ENCODE measurements at regions not wholly inside any gene's neighbourhood (a gene's known extent, or its start where the extent isn't known, plus 50 kb on each side); places are given as distances from the start of the nearest gene placed in this dataset.

DNA sequence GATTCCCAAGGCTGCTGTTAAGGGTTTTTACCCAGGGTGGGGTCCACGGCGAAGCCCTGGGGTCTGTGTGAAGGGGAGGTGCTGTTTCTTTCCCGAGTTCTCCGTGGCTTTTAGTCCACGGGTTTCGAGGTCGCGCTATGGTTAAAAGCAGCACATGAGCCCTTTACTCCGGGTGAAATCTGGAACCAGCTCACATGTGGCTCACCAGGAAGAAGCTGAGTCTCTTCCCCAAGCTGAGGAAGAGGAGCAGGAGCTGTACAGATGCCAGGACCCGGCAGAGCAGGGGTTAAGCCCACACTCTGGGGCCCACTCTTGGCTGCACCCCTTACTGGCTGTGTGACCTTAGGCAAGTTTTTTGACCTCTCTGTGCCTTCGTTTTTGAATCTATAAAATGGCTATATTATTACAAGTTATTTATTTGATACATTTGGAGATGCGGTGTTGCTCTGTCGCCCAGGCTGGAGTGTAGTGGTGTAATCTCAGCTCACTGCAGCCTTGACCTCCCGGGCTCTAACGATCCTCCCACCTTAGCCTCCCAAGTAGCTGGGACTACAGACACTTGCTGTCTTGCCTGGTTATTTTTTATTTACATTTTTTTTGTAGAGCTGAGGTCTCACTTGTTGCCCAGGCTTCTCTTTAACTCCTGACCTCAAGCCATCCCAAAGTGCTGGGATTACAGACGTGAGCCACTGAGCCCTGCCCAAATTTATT is 266.3 kb downstream of the AACS start:
- Histone ChIP-seq H3K4me1 (ENCODE audit: control insufficient read depth, insufficient read depth, low read length) (no peaks in the 10 kb centered on the region), H3K4me2 (ENCODE audit: control insufficient read depth, insufficient read depth) (no peak overlapping the region; the same call in 1 of the 2 replicates), H3K27me3 (replicated peaks in 1 of 2; ENCODE audit: control insufficient read depth in 2 of 2, insufficient read depth in 2 of 2, low read length in 1 of 2) (no peaks in the 10 kb centered on the region; a peak in 2 of 4 replicates), H3K9me3 (replicated peaks; ENCODE audit: control insufficient read depth, insufficient read depth, low read length) (no peaks in the 10 kb centered on the region), H3K79me2 (ENCODE audit: control insufficient read depth, insufficient read depth, low read length) (no peaks in the 10 kb centered on the region), H3K4me3 (no peak overlapping the region), H2AFZ (ENCODE audit: control insufficient read depth, low read depth, low read length) (peak overlapping the region; percentile 30; the same call in 1 of the 2 replicates), H3K27ac (ENCODE audit: control insufficient read depth, insufficient read depth) (no peak overlapping the region), H3K36me3 (ENCODE audit: control insufficient read depth in 2 of 2, insufficient read depth in 2 of 2, low read length in 1 of 2) (no peaks in the 10 kb centered on the region), H4K20me1 (ENCODE audit: control insufficient read depth, insufficient read depth) (no peaks in the 10 kb centered on the region), H3K9ac (ENCODE audit: control insufficient read depth, insufficient read depth, low read length) (no peak overlapping the region)
- no peak for FAIRE-seq
- CTCF ChIA-PET, result interaction anchor here (0.6 to 5.5 kb wide), 23 partner anchors 9 to 1549 kb away, joined by 3 to 85 read pairs (median 4); no protein-coding TSS in a partner anchor
- TF ChIP-seq, protein P1, sequence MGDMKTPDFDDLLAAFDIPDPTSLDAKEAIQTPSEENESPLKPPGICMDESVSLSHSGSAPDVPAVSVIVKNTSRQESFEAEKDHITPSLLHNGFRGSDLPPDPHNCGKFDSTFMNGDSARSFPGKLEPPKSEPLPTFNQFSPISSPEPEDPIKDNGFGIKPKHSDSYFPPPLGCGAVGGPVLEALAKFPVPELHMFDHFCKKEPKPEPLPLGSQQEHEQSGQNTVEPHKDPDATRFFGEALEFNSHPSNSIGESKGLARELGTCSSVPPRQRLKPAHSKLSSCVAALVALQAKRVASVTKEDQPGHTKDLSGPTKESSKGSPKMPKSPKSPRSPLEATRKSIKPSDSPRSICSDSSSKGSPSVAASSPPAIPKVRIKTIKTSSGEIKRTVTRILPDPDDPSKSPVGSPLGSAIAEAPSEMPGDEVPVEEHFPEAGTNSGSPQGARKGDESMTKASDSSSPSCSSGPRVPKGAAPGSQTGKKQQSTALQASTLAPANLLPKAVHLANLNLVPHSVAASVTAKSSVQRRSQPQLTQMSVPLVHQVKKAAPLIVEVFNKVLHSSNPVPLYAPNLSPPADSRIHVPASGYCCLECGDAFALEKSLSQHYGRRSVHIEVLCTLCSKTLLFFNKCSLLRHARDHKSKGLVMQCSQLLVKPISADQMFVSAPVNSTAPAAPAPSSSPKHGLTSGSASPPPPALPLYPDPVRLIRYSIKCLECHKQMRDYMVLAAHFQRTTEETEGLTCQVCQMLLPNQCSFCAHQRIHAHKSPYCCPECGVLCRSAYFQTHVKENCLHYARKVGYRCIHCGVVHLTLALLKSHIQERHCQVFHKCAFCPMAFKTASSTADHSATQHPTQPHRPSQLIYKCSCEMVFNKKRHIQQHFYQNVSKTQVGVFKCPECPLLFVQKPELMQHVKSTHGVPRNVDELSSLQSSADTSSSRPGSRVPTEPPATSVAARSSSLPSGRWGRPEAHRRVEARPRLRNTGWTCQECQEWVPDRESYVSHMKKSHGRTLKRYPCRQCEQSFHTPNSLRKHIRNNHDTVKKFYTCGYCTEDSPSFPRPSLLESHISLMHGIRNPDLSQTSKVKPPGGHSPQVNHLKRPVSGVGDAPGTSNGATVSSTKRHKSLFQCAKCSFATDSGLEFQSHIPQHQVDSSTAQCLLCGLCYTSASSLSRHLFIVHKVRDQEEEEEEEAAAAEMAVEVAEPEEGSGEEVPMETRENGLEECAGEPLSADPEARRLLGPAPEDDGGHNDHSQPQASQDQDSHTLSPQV (IDR thresholded peaks at IDR 0.05), result no peak
- TF ChIP-seq SMAD5 (IDR thresholded peaks at IDR 0.05; ENCODE audit: low read depth), result no peak
- TF ChIP-seq, protein P2, sequence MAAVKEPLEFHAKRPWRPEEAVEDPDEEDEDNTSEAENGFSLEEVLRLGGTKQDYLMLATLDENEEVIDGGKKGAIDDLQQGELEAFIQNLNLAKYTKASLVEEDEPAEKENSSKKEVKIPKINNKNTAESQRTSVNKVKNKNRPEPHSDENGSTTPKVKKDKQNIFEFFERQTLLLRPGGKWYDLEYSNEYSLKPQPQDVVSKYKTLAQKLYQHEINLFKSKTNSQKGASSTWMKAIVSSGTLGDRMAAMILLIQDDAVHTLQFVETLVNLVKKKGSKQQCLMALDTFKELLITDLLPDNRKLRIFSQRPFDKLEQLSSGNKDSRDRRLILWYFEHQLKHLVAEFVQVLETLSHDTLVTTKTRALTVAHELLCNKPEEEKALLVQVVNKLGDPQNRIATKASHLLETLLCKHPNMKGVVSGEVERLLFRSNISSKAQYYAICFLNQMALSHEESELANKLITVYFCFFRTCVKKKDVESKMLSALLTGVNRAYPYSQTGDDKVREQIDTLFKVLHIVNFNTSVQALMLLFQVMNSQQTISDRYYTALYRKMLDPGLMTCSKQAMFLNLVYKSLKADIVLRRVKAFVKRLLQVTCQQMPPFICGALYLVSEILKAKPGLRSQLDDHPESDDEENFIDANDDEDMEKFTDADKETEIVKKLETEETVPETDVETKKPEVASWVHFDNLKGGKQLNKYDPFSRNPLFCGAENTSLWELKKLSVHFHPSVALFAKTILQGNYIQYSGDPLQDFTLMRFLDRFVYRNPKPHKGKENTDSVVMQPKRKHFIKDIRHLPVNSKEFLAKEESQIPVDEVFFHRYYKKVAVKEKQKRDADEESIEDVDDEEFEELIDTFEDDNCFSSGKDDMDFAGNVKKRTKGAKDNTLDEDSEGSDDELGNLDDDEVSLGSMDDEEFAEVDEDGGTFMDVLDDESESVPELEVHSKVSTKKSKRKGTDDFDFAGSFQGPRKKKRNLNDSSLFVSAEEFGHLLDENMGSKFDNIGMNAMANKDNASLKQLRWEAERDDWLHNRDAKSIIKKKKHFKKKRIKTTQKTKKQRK (IDR thresholded peaks at IDR 0.05; ENCODE audit: low read depth, low read length), result no peak
- TF ChIP-seq IKZF2 (IDR thresholded peaks at IDR 0.05), result no peak
- TF ChIP-seq PKNOX1 (IDR thresholded peaks at IDR 0.05), result no peak
- TF ChIP-seq CBX3 (IDR thresholded peaks at IDR 0.05; ENCODE audit: borderline replicate concordance, low read depth), result no peak
- TF ChIP-seq, protein P3, sequence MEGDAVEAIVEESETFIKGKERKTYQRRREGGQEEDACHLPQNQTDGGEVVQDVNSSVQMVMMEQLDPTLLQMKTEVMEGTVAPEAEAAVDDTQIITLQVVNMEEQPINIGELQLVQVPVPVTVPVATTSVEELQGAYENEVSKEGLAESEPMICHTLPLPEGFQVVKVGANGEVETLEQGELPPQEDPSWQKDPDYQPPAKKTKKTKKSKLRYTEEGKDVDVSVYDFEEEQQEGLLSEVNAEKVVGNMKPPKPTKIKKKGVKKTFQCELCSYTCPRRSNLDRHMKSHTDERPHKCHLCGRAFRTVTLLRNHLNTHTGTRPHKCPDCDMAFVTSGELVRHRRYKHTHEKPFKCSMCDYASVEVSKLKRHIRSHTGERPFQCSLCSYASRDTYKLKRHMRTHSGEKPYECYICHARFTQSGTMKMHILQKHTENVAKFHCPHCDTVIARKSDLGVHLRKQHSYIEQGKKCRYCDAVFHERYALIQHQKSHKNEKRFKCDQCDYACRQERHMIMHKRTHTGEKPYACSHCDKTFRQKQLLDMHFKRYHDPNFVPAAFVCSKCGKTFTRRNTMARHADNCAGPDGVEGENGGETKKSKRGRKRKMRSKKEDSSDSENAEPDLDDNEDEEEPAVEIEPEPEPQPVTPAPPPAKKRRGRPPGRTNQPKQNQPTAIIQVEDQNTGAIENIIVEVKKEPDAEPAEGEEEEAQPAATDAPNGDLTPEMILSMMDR (IDR thresholded peaks at IDR 0.05 in 2 of 3, conservative IDR thresholded peaks at IDR 0.05 in 1 of 3; ENCODE audit: control insufficient read depth in 2 of 3, extremely low read depth in 1 of 3, insufficient read depth in 1 of 3, low read depth in 3 of 3, low read length in 3 of 3), result no peak
- no peak for TF ChIP-seq GABPA (IDR thresholded peaks at IDR 0.05; ENCODE audit: low read depth)
- intact Hi-C loops (cut with micrococcal nuclease; ENCODE audit: unreplicated experiment) (loop anchor here (1.0 to 5.0 kb wide), 3 partner anchors 72 to 446 kb away; no protein-coding TSS in a partner anchor), in situ Hi-C loops (cut with MboI) (no loop called here)
- RAD21 ChIA-PET (ENCODE audit: unreplicated experiment), result interaction anchor here (0.7 to 4.6 kb wide), 7 partner anchors 20 to 201 kb away, joined by 3 to 29 read pairs (median 3); no protein-coding TSS in a partner anchor
- POLR2A ChIA-PET, result no interaction called here
- SMC1A ChIA-PET (ENCODE audit: uncharacterized antibody, unreplicated experiment), result interaction anchor here (0.7 to 4.6 kb wide), 8 partner anchors 8 to 192 kb away, joined by 3 to 41 read pairs (median 3); no protein-coding TSS in a partner anchor
- DNase-seq (ENCODE audit: low read depth, low spot score), result no peak
- 50% methylated on average over 16 of the region's 16 CpGs for WGBS (ENCODE audit: insufficient coverage, insufficient replicate concordance, low lambda C conversion rate, missing lambda C conversion rate)
- ATAC-seq, result no peak
- no TSS peak for BruUV-seq (replicated peaks)
